ENCODE measurements at regions not wholly inside any gene's neighbourhood (a gene's known extent, or its start where the extent isn't known, plus 50 kb on each side); places are given as distances from the start of the nearest gene placed in this dataset.

DNA sequence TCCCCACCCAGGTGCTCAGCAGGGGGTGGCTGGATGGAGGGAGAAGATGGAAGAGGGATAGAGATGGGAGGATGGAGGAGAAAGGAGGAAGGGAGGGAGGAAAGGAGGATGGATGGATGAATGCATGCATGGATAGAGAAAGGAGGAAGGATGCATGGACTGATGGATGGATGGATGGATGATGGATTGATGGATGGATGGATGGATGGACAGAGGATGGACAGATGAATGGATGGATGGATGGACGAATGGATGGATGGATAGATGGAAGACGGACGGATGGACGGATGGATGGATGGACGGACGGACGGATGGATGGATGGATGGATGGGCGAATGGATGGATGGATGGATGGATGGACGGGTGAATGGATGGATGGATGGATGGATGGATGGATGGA is 64.1 kb downstream of the NCOR2 start:
- TF ChIP-seq, protein P1, sequence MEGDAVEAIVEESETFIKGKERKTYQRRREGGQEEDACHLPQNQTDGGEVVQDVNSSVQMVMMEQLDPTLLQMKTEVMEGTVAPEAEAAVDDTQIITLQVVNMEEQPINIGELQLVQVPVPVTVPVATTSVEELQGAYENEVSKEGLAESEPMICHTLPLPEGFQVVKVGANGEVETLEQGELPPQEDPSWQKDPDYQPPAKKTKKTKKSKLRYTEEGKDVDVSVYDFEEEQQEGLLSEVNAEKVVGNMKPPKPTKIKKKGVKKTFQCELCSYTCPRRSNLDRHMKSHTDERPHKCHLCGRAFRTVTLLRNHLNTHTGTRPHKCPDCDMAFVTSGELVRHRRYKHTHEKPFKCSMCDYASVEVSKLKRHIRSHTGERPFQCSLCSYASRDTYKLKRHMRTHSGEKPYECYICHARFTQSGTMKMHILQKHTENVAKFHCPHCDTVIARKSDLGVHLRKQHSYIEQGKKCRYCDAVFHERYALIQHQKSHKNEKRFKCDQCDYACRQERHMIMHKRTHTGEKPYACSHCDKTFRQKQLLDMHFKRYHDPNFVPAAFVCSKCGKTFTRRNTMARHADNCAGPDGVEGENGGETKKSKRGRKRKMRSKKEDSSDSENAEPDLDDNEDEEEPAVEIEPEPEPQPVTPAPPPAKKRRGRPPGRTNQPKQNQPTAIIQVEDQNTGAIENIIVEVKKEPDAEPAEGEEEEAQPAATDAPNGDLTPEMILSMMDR (IDR thresholded peaks at IDR 0.05): no peak
- TF ChIP-seq POLR2A (IDR thresholded peaks at IDR 0.05): no peak
